GM19397 (cell line): ENCODE measurements at regions not wholly inside any gene's neighbourhood (a gene's known extent, or its start where the extent isn't known, plus 50 kb on each side); places are given as distances from the start of the nearest gene placed in this dataset.
A peak's percentile ranks its signal among the peaks of the same experiment; 100 is the strongest.
"Not testable (repeated sequence)": the region's sequence is repeated elsewhere in the genome, so short reads cannot be mapped to it uniquely, and the experiment has no call there.

ENCODE experiments used
- ATAC-seq: cut with Tn5 transposase; IDR thresholded peaks from one replicate; pipeline ENCODE4 v1.9.1; 2021; ENCODE audit warnings: mild to moderate bottlenecking, moderate library complexity; ENCODE audit not compliant: unreplicated experiment

DNA sequence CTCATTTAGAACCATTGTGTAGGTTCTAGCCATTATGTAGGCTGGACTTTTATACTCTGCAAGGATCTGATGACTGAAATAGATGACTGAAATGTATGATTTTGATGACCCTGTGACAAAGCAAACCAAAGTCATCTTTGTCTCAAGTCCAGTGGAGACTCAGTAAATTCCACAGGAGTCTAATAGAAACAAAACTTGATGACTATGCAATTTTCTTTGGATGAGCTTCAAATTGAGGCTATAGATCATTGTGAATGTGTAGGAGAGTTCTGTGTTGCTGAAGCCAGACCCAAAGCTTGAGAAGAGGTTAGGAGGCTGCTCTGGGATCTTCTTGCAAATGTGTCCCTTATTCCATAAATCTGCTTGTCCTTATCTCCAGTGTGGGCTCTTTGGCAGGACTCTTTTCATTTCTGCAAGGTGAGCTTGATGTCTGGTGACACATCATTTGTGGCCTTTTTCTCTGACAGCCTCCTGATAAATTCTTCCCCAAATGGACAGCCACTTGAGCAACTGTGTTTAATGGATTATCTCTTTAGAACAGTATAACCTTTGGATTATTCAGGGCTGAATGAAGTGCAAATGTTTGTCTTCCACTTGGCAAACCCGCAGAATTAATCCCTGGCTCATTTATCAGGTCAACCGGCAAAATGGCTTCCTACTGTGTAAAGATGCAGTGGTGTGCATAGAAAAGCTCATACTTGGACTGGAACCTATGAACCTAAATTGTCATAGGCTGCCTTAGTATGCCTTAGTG, 235.1 kb upstream of the ANKH start:
- no peak for ATAC-seq

DNA sequence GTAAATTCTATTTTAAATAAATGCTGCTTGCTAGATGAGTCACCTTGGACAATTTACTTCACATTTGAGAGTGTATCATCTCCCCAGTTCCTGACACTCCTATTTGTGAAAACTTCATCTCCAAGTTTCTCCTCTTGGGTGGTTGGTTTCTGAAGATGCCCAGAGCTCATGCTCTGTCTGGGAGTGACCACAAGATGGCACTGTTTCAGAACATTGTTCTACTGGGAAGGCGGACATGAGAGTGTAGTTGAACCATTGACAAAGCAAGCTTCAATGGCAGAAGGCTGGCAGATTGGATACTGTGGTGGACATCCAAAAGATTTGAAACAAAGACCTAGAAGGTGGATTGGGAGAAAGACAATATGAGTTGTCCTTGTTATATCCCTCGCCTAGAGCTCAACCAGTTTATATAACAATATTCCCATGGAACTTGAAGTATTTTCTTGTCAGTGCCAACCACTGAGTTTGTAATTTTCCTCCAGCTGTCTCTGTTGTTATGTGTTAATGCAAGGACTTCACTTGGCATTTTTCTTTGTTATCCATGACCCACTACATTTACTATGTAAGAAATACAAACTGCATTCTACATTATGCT, 234.3 kb upstream of the ANKH start:
- peak; percentile 83 for ATAC-seq

DNA sequence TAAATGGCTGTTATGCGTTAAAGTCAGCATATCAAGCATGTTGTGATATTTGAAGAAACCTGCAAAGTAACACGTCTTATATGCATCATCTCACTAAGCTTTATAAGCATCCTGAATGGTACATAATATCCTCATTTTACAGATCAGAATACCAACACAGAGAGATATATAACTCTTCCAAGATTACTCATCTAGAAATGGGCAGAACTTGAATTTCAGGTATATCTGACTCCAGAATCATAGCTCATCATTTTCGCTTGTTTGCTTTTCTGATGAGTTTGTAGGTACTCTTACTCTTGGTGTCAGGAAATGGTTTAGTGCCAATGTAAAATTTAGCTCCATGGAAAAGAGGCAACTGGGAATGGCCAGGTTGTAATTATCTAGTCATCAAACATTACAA, 232.3 kb upstream of the ANKH start:
- no peak for ATAC-seq

DNA sequence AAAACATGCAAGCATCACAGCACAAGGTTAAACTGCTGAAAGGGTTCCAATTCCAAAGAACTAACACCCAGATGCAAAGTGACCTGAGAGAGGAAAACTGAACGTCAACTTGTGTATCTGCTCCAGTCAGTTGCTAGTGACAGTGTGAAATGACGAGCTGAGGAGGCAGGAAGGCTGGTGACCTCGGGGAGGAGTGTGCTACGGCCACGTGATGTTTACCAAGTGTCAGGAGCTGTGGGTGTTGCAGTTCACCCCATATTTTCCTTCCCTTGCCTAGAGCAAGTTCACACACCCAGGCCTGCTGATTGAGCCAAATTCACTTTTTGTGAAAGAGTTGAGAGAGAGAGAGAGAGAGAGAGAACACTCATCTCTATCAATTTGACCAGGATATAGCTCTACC, 231.6 kb upstream of the ANKH start:
- no peak for ATAC-seq

DNA sequence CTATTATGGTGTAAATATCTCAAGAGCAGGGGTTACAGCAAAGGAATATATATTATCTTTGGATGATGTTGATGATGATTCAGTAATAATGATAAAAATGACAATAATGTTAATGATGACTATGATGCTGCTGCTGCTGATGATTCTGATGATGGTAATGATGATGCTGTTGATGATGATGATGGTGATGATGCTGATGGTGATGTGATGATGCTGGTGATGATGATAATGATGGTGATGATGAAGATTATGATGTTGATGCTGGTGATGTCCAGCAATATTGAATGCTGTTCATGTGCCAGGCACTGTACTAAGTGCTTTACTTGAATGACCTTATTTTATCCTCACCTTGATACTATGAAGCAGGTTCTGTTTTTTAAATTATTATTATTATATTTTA, 226.0 kb upstream of the ANKH start:
- ATAC-seq, result no peak

DNA sequence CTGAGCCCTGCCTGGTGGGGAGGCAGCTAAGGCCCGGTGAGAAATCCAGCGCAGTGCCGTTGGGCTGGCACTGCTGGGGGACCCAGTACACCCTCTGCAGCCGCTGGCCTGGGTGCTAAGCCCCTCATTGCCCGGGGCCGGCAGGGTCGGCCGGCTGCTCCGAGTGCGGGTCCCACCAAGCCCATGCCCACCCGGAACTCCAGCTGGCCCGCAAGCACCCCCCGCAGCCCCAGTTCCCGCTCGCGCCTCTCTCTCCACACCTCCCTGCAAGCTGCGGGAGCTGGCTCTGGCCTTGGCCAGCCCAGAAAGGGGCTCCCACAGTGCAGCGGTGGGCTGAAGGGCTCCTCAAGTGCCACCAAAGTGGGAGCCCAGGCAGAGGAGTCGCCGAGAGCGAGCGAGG, 225.1 kb upstream of the ANKH start:
- not testable (repeated sequence) for ATAC-seq

DNA sequence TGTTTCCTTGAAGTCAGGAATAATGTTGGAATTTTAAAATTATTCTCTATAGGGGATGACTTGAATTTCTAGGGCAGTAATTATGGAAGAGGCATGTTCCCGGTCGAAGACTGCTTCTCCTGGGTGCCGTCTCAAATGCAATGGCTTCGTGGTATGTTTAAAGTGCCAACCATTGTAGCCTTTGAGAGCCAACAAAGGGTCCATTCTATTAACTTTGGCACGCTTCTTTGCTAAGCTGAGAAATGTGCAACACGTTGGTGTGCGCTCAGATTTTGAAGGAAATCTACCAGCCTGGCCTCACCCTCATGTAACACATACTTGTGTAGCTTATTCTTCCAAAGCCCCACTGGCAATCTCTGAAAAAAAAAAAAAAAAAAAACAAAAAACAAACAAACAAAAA, 221.2 kb upstream of the ANKH start:
- ATAC-seq, result no peak

DNA sequence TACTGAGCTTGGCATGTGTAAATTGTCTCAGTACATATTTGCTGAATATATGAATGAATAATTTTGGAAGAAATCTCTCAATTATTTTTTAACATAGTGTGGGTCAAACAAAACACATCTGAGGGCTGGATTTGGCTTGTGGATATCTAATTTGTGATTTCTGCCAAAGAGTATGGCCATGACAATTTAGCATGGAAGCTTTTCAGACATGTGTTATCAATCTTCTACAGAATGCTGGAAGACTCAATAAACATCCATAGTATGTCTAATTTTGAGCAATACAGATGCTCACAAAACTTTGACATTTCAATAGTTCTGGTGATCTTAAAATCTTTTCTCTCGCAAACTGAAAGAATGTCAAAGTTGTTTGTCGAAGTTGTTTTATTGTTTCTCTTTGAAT, 214.1 kb upstream of the ANKH start:
- no peak for ATAC-seq

DNA sequence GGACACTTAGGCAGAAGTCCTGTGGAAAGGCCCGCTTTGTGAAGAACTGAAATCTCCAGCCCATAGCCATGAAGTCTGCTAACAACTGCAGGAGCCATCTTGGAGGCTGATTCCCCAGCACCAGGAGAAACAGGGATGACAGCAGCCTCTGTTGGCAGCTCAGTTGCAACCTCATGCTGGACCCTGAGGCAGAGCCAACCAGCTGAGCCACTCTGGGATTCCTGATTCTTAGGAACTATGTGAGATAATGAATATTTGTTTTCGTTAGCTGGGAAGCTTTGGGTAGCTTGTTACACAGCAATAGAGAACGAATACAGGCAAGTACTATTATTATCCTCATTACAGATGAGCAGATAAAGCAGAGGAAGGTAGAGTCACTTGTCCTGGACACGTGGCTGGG, 210.5 kb upstream of the ANKH start:
- no peak for ATAC-seq

DNA sequence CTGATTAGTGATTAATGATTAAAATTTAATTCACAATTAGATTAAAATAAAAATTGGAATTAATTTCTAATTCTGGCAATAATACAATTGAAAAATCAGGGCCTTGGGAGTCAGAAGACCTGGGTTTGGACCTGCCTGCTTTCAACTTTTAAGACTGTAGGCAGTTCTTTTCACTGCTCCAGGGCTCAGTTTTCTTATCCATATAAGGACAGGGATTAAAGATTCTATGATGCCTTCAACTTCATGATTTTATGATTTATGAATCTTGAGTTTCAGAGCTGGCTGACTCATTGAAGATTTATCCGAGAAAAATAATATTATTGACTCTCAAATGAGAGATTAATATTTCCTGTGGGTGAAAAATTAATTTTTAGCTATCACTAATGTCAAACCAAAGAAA, 208.6 kb upstream of the ANKH start:
- ATAC-seq, result no peak

DNA sequence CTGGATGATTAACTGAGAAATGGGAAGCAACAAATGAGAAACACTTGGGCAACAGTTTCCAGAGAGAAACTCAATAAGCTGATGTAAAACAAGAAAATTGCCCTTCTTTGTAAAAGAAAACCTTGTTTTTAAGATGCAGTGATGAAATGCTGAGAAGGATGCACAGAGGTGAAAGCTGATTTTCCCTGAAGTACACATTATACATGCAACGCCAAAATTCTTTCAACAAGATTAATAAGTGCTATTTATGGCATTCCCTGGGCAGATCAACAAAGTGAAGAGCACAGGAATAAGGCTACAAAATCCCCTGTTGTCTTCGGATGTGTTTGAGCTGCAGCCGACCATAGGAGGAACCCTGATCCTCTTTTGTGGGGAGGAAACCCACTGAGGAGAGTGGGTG, 208.0 kb upstream of the ANKH start:
- no peak for ATAC-seq

DNA sequence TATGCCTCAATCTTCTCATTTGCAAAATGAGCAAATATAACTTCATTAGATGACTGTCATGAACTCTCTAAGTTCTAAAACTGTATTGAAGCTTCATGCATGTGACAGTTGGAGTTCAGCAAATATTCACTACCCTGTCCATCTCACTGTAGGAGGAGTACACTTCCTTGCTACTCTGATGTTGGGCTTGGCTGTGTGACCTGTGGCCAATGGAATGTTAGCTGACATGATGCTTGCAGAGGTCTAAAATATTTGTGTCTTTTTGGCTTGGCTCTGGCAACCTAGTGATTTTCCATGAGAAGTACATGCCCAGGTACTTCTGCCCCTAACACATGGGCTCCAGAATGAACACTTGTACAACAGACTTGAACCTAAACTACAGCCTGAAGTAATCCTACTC, 203.1 kb upstream of the ANKH start:
- ATAC-seq, result no peak

DNA sequence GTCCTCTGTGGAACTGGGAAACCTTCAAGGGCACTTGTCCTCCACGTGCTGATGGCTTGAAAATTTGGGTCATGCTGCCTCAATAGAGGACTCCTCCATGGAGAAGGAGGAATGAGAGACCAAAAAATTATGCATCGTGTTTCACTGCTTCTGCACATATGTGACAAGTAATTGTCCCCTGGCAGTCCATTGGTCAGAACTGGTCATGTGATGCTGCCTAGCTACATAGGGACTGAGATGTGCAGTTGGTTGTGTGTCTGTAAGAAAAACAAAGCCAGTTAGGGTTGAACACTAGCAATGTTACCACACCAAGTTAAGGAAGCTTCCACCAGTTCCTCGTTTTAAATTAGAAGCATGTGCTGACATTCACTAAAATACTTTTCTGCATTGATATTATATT, 201.9 kb upstream of the ANKH start:
- ATAC-seq, result no peak

DNA sequence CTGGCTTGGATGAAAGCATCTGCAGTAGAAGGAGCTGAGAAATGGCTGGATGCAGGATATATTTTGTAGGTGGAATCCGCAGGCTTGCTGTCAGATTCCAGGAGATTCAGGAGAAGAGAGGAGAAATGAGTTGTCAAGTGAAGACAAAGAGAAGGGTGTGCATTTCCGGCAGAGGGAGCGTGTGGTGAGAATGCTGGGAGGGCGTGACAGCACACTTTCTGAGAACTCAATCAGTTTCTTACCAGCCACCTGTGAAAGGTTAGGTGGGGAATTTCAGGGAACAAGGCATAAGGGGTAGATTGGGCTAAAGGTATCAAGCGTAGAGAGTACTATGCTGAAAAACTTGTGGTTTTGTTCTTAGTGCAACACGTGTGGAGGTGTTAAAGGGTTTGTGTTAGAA, 199.3 kb upstream of the ANKH start:
- ATAC-seq, result no peak

DNA sequence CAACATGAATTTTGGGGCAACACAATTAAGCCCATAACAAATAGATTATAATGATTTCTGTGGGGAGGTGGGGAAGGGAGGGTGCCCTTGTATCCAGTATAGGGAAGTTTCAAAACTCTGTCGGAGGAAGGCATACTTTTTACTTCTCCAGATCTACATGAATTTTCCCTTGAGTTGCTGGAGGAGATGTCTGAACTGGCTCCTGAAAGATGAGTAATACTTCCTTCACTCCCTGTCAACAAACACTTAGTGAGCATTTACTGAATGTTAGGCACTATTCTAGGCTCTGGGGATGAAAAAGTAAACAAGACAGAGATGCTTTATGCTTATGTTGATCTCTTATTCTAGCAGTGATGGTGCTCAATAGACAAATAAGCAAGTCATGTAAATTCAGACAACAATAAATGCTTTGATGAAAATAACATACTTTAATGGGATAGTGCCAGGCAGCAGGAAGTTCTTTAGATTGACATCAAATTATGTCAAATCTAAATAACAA, 197.9 kb upstream of the ANKH start:
- no peak for ATAC-seq

DNA sequence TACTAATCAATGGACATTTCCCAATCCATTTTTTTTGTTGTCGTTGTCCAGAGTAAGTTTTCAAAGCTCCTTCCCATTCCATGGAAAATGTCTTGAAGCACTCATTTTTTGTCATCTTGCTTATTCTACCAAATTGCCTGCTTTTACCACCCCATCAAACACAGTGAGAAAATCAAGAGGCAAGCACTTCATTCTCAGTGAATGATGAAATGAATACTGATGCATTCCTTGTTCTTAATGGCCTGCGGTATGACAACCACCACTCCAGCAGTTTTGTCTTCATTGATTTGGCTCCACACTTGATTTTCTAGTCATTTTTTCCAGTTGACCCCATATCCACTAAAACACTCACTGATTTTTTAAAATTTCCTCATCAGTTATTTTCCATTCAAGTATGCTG, 193.5 kb upstream of the ANKH start:
- no peak for ATAC-seq

DNA sequence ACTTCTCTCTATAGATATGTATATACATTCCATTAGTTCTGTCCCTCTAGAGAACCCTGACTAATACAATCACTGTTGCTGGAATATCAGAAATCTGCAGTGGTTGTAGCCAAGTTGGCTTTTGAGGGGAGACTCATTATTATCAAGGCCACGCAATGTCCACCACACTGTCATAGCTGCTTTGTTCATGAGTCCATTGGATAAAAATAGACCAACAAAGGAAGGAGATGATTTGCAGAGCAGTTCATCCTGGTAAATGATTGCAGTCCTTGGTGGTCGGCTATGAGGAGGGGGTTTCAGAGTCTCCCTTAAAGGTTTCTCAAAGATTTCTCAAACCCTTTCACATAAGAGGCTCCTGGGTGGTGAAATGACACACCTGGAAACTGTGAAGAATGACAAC, 192.8 kb upstream of the ANKH start:
- no peak for ATAC-seq

DNA sequence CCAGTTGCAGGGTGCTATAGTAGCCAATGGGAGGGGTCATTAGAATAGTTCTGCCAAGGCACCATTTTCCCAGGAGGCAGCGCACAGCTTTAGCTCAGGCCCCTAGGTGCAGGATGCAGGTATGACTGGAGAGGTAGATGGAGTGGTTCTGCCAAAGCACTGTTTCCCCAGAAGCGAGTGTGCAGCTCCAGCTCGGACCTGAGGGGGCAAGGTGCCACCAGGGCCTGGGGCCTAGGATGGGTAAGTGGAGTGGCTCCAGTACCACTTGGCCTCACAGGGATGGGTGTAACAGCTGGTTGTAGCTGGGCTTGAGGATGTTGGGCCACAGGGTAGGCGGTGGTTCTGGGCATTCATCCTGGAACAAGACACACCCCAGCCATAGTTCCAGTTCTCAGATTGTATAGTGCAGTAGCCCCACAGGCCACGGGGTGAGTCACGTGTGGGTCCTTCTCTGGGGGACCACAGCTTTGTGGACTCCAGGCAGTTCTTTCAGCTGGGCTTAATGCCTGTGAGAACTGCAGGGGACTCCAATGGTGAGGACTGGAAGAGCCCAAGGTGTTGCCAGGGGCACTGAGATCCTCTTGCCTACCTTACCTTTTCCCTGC, 185.5 kb upstream of the ANKH start:
- ATAC-seq, result no peak

DNA sequence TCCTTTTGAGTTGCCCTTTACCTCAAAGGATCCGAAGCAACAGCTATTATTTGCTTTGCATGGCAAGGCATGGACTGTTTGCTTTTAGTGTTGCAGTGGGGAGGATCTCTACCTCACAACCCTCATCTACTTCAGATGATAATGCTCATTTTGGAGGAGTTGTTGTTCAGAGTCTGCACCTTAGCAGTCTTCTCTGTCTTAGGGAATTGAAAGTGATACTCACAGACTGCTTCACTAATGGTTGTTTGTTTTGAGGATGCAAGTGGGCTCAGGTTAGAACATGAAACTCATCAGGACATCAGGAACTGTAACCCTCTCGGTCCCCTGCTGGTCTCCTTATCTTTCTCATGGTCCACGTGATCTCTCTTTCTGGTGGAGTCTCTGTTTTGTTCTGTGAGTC, 172.9 kb upstream of the ANKH start:
- no peak for ATAC-seq

DNA sequence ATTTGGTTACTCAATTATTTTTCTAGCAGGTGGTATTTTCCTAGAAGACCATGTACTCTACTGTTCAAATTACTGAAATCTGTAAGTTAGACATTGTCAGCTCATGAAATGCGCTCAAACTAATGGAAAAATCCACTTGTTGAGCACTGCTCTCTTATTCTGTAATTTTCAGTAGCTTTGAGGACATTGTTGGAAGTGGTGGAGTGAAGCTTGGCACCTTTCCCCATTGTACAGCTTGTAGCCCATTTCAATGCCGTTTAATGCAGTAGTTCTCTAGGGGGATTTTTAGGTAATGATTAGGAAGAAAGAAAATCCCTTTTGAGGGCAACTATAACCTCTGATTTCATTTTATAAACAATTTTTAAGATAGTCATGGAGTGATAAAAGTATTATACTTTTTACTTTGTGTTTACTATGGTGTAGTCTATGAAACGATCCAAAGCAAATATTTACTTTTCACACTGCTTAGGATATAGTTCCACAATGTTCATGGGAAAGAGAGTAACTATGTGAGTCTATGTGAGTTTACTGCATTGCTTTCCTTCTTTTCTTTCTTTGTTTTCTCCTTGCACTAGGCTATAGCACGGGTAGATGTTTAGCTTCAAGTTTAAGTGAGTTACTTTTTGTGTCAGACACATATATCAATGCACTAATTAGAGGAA, 165.8 kb upstream of the ANKH start:
- no peak for ATAC-seq

DNA sequence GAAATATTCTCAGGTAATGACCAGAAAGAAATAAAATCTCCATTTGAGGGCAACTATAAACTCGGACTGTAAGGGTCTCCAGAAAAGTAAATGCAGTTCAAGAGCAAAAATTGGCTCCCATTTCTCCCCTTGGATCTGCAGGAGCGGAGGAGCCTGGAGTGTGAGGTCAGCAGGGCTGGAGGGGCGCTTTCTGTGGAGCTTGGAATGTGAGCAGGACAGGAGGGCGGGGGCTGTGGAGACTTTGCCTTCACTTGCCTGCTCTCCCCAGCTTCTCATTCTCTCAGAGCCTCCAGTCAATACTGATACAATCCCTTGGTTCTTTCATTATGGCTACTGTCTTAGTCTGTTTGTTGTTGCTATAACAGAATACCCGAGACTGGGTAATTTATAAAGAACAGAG, 162.8 kb upstream of the ANKH start:
- no peak for ATAC-seq

DNA sequence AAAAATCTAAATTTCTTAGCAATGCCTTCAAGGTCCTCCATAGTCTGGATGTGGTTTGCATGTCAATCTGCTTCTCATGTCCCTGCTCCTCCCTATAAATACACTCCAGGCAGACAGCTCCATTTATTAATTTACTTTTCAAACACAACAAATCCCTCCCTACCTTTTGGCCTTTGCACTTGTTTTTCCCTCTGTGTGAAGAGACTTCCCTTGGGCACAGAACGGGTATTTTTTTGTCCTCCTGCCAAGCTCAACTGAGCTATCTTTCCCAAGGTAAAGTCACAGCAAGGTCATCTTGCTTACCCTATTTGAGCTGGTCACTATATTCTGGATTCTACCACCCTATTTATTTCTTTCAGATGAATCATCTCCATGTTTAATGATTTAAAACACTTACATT, 159.6 kb upstream of the ANKH start:
- no peak for ATAC-seq
